ENCODE measurements at regions not wholly inside any gene's neighbourhood (a gene's known extent, or its start where the extent isn't known, plus 50 kb on each side); places are given as distances from the start of the nearest gene placed in this dataset.
A peak's percentile ranks its signal among the peaks of the same experiment; 100 is the strongest.

DNA sequence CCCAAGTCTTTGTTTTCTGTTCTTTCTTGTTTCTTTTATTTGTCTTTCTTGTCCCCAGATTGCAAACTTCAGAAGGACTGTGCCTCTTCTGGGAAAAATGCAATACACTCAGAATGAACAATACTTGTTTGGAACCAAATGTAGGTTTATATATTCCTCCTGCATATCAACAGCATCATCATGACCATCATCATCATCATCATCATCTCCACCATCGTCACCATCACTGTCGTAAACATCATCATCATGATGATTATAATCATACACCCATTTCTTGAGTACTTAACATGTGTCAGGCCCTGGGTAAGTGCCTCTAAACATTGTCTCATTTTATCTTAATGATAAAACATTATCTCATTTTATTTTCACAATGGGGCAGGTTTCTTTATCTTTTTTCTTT is 476.8 kb downstream of the CCSER2 start:
- ATAC-seq (no peak), DNase-seq (no peak)
- TF ChIP-seq, protein P1, sequence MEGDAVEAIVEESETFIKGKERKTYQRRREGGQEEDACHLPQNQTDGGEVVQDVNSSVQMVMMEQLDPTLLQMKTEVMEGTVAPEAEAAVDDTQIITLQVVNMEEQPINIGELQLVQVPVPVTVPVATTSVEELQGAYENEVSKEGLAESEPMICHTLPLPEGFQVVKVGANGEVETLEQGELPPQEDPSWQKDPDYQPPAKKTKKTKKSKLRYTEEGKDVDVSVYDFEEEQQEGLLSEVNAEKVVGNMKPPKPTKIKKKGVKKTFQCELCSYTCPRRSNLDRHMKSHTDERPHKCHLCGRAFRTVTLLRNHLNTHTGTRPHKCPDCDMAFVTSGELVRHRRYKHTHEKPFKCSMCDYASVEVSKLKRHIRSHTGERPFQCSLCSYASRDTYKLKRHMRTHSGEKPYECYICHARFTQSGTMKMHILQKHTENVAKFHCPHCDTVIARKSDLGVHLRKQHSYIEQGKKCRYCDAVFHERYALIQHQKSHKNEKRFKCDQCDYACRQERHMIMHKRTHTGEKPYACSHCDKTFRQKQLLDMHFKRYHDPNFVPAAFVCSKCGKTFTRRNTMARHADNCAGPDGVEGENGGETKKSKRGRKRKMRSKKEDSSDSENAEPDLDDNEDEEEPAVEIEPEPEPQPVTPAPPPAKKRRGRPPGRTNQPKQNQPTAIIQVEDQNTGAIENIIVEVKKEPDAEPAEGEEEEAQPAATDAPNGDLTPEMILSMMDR (IDR thresholded peaks at IDR 0.05), result no peak
- intact Hi-C loops (cut with DNase I, micrococcal nuclease), result no loop called here
- Histone ChIP-seq H3K4me3 (no peak overlapping the region), H3K4me1 (ENCODE audit: low read depth) (no peaks in the 10 kb centered on the region), H3K36me3 (ENCODE audit: low read depth) (no peaks in the 10 kb centered on the region), H3K9me3 (no peaks in the 10 kb centered on the region)

DNA sequence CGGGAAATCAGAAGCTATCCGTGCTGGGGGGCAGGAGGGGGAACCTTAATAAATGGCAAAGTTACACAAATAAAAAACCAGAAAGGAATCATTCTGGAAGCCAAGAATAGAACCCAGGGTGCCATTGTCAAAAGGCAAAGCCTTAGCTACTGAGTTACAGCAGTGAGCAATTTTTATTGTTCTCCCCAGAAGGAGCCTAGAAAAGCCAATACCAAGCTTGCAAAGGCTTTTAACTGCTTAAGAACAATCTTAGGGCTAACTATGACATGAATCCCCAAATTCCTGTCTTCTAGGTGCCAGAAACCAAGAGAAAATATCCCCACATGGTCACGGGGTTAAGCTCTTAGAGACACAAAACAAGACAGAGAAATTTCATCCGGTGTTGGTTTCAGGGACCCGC is 482.7 kb downstream of the CCSER2 start:
- Histone ChIP-seq H3K36me3 (ENCODE audit: low read depth) (no peaks in the 10 kb centered on the region), H3K4me3 (no peak overlapping the region), H3K4me1 (ENCODE audit: low read depth) (no peaks in the 10 kb centered on the region), H3K9me3 (no peaks in the 10 kb centered on the region)
- DNase-seq (no peak), ATAC-seq (no peak)
- TF ChIP-seq, protein P1 (IDR thresholded peaks at IDR 0.05), result no peak
- intact Hi-C loops (cut with DNase I, micrococcal nuclease), result no loop called here

DNA sequence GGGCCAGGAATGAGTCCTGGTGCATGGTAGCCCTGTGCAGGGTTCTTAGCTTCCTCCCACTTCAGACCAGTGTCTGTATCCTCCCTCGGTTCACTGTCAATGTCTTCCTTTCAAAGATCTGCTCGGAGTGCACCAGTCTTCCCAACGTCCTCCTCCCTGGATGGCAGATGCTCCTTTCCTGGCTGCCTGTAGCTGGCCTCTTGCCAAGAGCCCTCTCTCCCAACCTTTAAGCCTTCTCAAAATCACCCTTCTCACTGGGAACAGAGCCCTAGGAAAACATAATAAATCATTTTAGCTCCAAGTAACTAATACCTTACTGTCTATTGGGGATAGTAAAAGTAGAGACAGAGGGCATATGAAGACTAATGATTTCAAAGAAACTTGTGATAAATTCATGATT is 490.6 kb downstream of the CCSER2 start:
- TF ChIP-seq, protein P1 (IDR thresholded peaks at IDR 0.05), result no peak
- intact Hi-C loops (cut with DNase I, micrococcal nuclease), result no loop called here
- Histone ChIP-seq H3K36me3 (ENCODE audit: low read depth) (no peaks in the 10 kb centered on the region), H3K9me3 (no peaks in the 10 kb centered on the region), H3K4me3 (no peak overlapping the region), H3K4me1 (ENCODE audit: low read depth) (no peaks in the 10 kb centered on the region)
- ATAC-seq, result no peak
- no peak for DNase-seq

DNA sequence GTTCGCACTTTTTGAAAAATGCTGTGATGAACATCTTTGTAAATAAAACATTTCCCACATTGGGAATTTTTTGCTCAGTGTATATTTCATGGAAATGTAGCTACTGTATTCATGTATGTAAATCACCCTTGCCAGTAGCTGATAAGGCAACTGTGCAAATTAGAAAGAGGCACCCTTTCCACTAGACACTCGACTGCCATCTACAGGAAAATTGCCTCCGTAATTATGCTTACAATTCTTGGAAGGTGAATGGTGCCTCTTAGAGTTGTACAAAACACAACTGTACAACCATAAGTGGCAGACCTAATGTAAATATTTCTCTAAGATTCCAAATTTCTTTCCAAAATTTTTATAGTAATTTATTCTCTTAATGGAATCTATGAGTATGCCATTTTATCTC is 491.7 kb downstream of the CCSER2 start:
- Histone ChIP-seq H3K36me3 (ENCODE audit: low read depth) (no peaks in the 10 kb centered on the region), H3K4me1 (ENCODE audit: low read depth) (no peaks in the 10 kb centered on the region), H3K9me3 (no peaks in the 10 kb centered on the region), H3K4me3 (no peak overlapping the region)
- TF ChIP-seq, protein P1 (IDR thresholded peaks at IDR 0.05), result no peak
- ATAC-seq (no peak), DNase-seq (peak in 1 of 3 donors; percentile 43)
- intact Hi-C loops (cut with DNase I, micrococcal nuclease), result no loop called here

DNA sequence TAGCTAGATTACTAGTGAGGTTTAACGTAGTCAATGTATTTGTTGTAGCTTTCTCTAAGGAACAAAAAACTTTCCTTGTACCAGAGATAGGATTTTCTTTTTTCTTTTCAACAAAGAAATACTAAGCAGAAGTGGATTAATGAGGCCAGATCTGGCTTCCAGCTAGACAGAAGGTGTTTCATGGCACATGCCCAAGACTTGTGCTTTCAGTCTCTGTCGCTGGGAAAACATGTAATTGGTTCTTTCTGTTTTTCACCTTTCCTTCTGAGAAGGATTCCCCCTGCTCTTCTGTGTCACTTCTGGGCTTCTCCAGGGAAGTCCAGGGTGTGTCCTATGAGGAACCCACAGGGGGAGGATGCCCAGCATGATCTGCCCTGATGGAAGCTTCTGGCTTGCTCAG is 492.2 kb downstream of the CCSER2 start:
- TF ChIP-seq, protein P1 (IDR thresholded peaks at IDR 0.05), result no peak
- no peak for DNase-seq

DNA sequence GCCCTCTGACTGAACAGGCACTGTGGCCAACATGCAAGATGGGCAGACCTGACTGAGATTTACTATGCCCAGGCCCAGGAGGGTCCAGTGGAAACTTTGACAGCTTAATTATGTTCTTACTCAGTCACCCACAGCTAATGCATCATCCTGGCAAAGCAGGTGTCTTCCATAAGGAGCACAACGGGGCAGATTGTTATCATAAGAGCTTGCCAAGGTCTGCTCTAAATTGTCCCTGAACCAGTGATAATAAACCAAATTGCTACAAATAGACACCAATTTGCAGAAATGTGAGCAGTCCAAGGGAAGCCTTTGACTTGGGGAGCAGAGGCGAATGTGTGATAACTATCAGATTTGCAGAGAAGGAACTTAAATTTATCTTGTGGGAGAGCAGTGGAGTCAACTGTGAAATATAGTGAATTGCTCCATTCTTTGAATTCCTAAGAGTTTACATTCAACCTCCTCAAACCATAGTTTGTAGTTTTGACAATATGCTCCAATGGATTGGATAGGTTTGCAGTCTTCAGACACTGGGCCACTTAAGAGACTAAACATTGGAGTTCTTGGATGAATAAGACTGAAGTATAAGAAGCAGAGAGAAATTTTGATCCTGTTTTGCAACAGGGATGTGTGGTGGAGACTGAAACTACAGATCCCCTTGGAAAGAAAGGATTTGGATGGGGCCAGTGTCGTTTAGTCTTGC is 494.7 kb downstream of the CCSER2 start:
- DNase-seq (no peak), ATAC-seq (no peak)
- no peaks in the 10 kb centered on the region for H3K36me3 ChIP-seq (ENCODE audit: low read depth)
- H3K9me3 ChIP-seq, result no peaks in the 10 kb centered on the region
- intact Hi-C loops (cut with DNase I, micrococcal nuclease), result no loop called here
- no peaks in the 10 kb centered on the region for H3K4me1 ChIP-seq (ENCODE audit: low read depth)
- no peak overlapping the region for H3K4me3 ChIP-seq
- TF ChIP-seq, protein P1 (IDR thresholded peaks at IDR 0.05), result no peak

More for the DNA sequence above, 492.2 kb downstream of the CCSER2 start:
- ATAC-seq, result no peak
- H3K9me3 ChIP-seq, result no peaks in the 10 kb centered on the region
- intact Hi-C loops (cut with DNase I, micrococcal nuclease), result no loop called here
- H3K36me3 ChIP-seq (ENCODE audit: low read depth), result no peaks in the 10 kb centered on the region
- no peak overlapping the region for H3K4me3 ChIP-seq
- no peaks in the 10 kb centered on the region for H3K4me1 ChIP-seq (ENCODE audit: low read depth)

Measured in mucosa of descending colon (tissue), 3 donors.